AG04449 (cell line): ENCODE measurements at regions not wholly inside any gene's neighbourhood (a gene's known extent, or its start where the extent isn't known, plus 50 kb on each side); places are given as distances from the start of the nearest gene placed in this dataset.

Source experiments
- CTCF ChIA-PET: fragments of 350-600 bp; formaldehyde crosslinking; extraction: SDS; loops from one replicate; lab custom pipeline; 2021; ENCODE audit warnings: antibody characterized with exemption; lab: Yijun Ruan, JAX
- POLR2A ChIA-PET: fragments of 400-600, 350-600 bp; formaldehyde crosslinking; extraction: SDS; loops from one replicate; lab custom pipeline; 2020; ENCODE audit warnings: antibody characterized with exemption, inconsistent platforms; lab: Yijun Ruan, JAX
- DNase-seq: peaks from one replicate; pipeline ENCODE4 v3.0.0-alpha.2; 2010; ENCODE audit warnings: low read depth, low spot score
- H3K4me3 ChIP-seq: 2 replicates; pipeline ENCODE4 v1.5.1; 2011; ENCODE audit warnings: low read depth, mild to moderate bottlenecking, control low read depth, low read length
- CTCF ChIP-seq: IDR thresholded peaks from one replicate; pipeline ENCODE4 v1.5.1; 2011; ENCODE audit warnings: mild to moderate bottlenecking, moderate library complexity, low read length, control low read depth, inconsistent platforms; ENCODE audit not compliant: insufficient read depth; ENCODE audit errors: missing control alignments

GRCh38 chr2:51243892-51244535 lies 212.1 kb upstream of the NRXN1 start:
- H3K4me3 ChIP-seq = no peak overlapping the region
- DNase-seq = no peak
- ChIA-PET POLR2A (no interaction called here), CTCF (no interaction called here)
- no peak for TF ChIP-seq CTCF

GRCh38 chr2:51237626-51238271 lies 205.8 kb upstream of the NRXN1 start:
- no peak overlapping the region for H3K4me3 ChIP-seq
- POLR2A ChIA-PET = no interaction called here
- no peak for DNase-seq
- CTCF ChIA-PET = no interaction called here
- no peak for TF ChIP-seq CTCF

- no peak for DNase-seq
- POLR2A ChIA-PET = no interaction called here
- no peak for TF ChIP-seq CTCF
- CTCF ChIA-PET = no interaction called here
- no peak overlapping the region for H3K4me3 ChIP-seq
Observed at GRCh38 chr2:51232027-51232426, 200.1 kb upstream of the NRXN1 start.

- no peak for DNase-seq
- H3K4me3 ChIP-seq = no peak overlapping the region
- TF ChIP-seq CTCF = no peak
- ChIA-PET CTCF (no interaction called here), POLR2A (no interaction called here)
Observed at GRCh38 chr2:51231071-51231470, 199.1 kb upstream of the NRXN1 start.

- no peak overlapping the region for H3K4me3 ChIP-seq
- TF ChIP-seq CTCF = no peak
- CTCF ChIA-PET = no interaction called here
- no peak for DNase-seq
- POLR2A ChIA-PET = no interaction called here
Observed at GRCh38 chr2:51225377-51225776, 193.4 kb upstream of the NRXN1 start.

GRCh38 chr2:51224790-51225189 lies 192.9 kb upstream of the NRXN1 start:
- H3K4me3 ChIP-seq = no peak overlapping the region
- no peak for DNase-seq
- ChIA-PET CTCF (no interaction called here), POLR2A (no interaction called here)
- no peak for TF ChIP-seq CTCF
